ENCODE measurements at regions not wholly inside any gene's neighbourhood (a gene's known extent, or its start where the extent isn't known, plus 50 kb on each side); places are given as distances from the start of the nearest gene placed in this dataset.

DNA sequence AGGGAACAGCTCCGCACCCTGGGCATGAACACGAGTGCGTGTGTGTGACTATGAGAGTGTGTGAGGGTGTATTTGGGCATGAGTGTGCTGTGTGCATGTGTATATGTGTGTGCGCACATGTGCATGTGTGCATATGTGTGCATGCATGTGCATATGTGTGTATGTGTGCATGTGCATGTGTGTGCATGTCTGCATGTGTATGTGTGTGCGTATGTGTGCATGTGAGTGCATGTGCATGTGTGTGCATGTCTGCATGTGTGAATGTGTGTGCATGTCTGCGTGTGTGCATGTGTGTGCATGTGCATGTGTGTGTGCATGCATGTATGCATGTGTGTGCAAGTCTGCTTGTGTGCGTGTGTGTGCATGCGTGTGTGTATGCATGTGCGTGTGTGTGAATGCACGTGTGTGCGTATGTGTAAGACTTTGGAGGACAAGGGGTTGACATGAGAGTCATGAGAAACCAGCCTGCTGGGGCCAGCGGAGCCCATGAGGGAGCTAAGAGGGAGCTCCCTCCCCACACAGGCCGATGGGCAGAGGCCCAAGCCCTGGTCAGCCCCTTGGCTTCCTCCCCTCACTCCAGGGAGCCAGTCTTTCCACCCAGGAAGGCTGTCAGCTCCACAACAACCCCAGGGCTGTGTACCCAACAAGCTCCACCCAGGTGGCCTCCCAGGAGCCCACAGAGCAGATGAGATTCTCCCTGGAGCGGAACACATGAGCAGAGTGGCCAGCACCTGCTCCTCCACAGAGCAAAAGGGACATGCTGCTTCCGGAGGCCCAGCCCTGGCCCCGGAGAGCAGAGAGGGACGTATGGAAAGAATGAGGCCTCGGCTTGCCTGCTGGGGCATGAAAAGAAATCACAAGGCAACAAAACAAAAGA lies 142.5 kb upstream of the PPP2R2D start:
- H3K4me3 ChIP-seq (ENCODE audit: low read depth, low read length): no peak overlapping the region
- TF ChIP-seq, protein P1, sequence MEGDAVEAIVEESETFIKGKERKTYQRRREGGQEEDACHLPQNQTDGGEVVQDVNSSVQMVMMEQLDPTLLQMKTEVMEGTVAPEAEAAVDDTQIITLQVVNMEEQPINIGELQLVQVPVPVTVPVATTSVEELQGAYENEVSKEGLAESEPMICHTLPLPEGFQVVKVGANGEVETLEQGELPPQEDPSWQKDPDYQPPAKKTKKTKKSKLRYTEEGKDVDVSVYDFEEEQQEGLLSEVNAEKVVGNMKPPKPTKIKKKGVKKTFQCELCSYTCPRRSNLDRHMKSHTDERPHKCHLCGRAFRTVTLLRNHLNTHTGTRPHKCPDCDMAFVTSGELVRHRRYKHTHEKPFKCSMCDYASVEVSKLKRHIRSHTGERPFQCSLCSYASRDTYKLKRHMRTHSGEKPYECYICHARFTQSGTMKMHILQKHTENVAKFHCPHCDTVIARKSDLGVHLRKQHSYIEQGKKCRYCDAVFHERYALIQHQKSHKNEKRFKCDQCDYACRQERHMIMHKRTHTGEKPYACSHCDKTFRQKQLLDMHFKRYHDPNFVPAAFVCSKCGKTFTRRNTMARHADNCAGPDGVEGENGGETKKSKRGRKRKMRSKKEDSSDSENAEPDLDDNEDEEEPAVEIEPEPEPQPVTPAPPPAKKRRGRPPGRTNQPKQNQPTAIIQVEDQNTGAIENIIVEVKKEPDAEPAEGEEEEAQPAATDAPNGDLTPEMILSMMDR (IDR thresholded peaks at IDR 0.05; ENCODE audit: insufficient read depth, low read depth, low read length, missing control alignments): no peak
- DNase-seq (ENCODE audit: low read depth): no peak

GRCh38 chr10:131758939-131759301 lies 141.9 kb upstream of the PPP2R2D start:
- DNase-seq (ENCODE audit: low read depth): no peak
- TF ChIP-seq, protein P1 (IDR thresholded peaks at IDR 0.05; ENCODE audit: insufficient read depth, low read depth, low read length, missing control alignments): no peak
- no peak overlapping the region for H3K4me3 ChIP-seq (ENCODE audit: low read depth, low read length)

GRCh38 chr10:131759347-131759746 lies 141.5 kb upstream of the PPP2R2D start:
- TF ChIP-seq, protein P1 (IDR thresholded peaks at IDR 0.05; ENCODE audit: insufficient read depth, low read depth, low read length, missing control alignments): no peak
- H3K4me3 ChIP-seq (ENCODE audit: low read depth, low read length): no peak overlapping the region
- DNase-seq (ENCODE audit: low read depth): no peak

DNA sequence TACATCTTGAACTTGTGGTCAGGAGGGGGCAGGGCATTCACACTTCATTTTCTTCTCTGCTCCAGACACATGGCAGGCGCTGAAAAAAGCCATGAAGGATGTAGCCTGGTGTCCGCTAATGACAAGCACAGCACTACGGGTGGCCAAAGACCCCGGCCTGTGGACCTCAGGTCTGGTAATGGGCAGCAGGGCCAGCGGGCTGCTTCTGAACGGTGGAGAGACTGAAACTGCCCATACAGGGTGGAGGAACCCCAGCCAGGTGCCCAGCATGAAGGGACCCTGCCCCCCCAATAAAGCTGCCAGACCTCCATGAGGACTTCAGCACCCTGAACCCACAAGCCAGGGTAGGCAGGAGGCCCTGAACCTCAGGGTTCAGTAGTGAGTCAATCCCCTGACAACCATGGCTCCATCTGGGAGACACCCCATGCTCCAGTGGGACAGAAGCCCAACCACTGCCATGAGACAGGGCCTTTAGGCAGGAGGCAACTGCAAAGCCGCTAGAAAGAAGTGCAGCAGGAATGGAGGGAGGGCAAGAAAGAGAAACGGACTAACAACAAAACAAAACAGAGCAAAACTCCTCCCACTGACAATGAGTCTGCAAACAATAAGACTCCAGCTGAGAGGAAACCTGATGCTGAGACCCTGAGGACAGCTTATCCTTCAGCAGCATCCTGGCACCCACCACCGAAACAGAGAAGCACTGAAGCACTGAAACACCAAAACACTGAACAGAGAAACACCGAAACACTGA lies 140.2 kb upstream of the PPP2R2D start:
- TF ChIP-seq, protein P1 (IDR thresholded peaks at IDR 0.05; ENCODE audit: insufficient read depth, low read depth, low read length, missing control alignments): no peak

GRCh38 chr10:131762789-131763696 lies 137.8 kb upstream of the PPP2R2D start:
- no peak overlapping the region for H3K4me3 ChIP-seq (ENCODE audit: low read depth, low read length)
- DNase-seq (ENCODE audit: low read depth): no peak
- TF ChIP-seq, protein P1 (IDR thresholded peaks at IDR 0.05; ENCODE audit: insufficient read depth, low read depth, low read length, missing control alignments): no peak

More for the DNA sequence above, 140.2 kb upstream of the PPP2R2D start:
- no peak overlapping the region for H3K4me3 ChIP-seq (ENCODE audit: low read depth, low read length)
- DNase-seq (ENCODE audit: low read depth): peak; percentile 45

GRCh38 chr10:131764929-131765328 lies 135.9 kb upstream of the PPP2R2D start:
- no peak overlapping the region for H3K4me3 ChIP-seq (ENCODE audit: low read depth, low read length)
- DNase-seq (ENCODE audit: low read depth): no peak
- TF ChIP-seq, protein P1 (IDR thresholded peaks at IDR 0.05; ENCODE audit: insufficient read depth, low read depth, low read length, missing control alignments): no peak
